Bronchial epithelial cell (primary cell): ENCODE measurements at regions not wholly inside any gene's neighbourhood (a gene's known extent, or its start where the extent isn't known, plus 50 kb on each side); places are given as distances from the start of the nearest gene placed in this dataset.

Experiments used
- DNase-seq: peaks from one replicate; pipeline ENCODE4 v3.0.0-alpha.2; 2010; ENCODE audit warnings: low read depth
- FAIRE-seq: peaks from 2 replicates; lab custom pipeline; 2011; peaks lifted over from hg19 to GRCh38; lab: Jason Lieb, UNC
- H3K27me3 ChIP-seq: 2 replicates; pipeline ENCODE4 v1.5.1; 2011; ENCODE audit warnings: low read length; ENCODE audit not compliant: control insufficient read depth, insufficient read depth
- H3K36me3 ChIP-seq: 2 replicates; pipeline ENCODE4 v1.5.1; 2011; ENCODE audit warnings: low read length; ENCODE audit not compliant: control insufficient read depth, insufficient read depth
- H3K4me3 ChIP-seq: 2 replicates; pipeline ENCODE4 v1.5.1; 2011; ENCODE audit warnings: mild to moderate bottlenecking, low read depth, low read length, control low read depth
- CTCF ChIP-seq: IDR thresholded peaks from 2 replicates; pipeline ENCODE4 v1.5.1; 2011; ENCODE audit warnings: mild to moderate bottlenecking, moderate library complexity, low read length, control low read depth, inconsistent platforms; ENCODE audit not compliant: insufficient read depth, severe bottlenecking

- Histone ChIP-seq H3K27me3 (no peaks in the 10 kb centered on the region), H3K4me3 (no peak overlapping the region), H3K36me3 (no peaks in the 10 kb centered on the region)
- no peak for TF ChIP-seq CTCF
- FAIRE-seq: no peak
- DNase-seq: no peak
Observed at GRCh38 chr14:98924046-98924445, 348.0 kb downstream of the BCL11B start.

GRCh38 chr14:98925354-98926040 is 346.5 kb downstream of the BCL11B start:
- Histone ChIP-seq H3K36me3 (no peaks in the 10 kb centered on the region), H3K27me3 (no peaks in the 10 kb centered on the region), H3K4me3 (no peak overlapping the region)
- no peak for DNase-seq
- no peak for TF ChIP-seq CTCF
- no peak for FAIRE-seq

GRCh38 chr14:98926146-98926545 is 345.9 kb downstream of the BCL11B start:
- H3K36me3 ChIP-seq: no peaks in the 10 kb centered on the region
- H3K27me3 ChIP-seq: no peaks in the 10 kb centered on the region
- FAIRE-seq (no peak), DNase-seq (no peak)
- no peak overlapping the region for H3K4me3 ChIP-seq
- TF ChIP-seq CTCF: no peak

- DNase-seq (peak; percentile 28), FAIRE-seq (no peak)
- Histone ChIP-seq H3K27me3 (no peaks in the 10 kb centered on the region), H3K36me3 (no peaks in the 10 kb centered on the region), H3K4me3 (no peak overlapping the region)
- no peak for TF ChIP-seq CTCF
Observed at GRCh38 chr14:98926801-98927200, 345.2 kb downstream of the BCL11B start.

GRCh38 chr14:98927986-98928385 is 344.0 kb downstream of the BCL11B start:
- FAIRE-seq: no peak
- Histone ChIP-seq H3K36me3 (no peaks in the 10 kb centered on the region), H3K4me3 (no peak overlapping the region), H3K27me3 (peaks cover under 1% of the 10 kb centered on the region)
- no peak for DNase-seq
- TF ChIP-seq CTCF: no peak

GRCh38 chr14:98928418-98928817 is 343.6 kb downstream of the BCL11B start:
- no peak for FAIRE-seq
- Histone ChIP-seq H3K36me3 (no peaks in the 10 kb centered on the region), H3K4me3 (no peak overlapping the region), H3K27me3 (peaks cover 3% of the 10 kb centered on the region)
- TF ChIP-seq CTCF: no peak
- no peak for DNase-seq
